PFSK-1 (cell line): ENCODE measurements at regions not wholly inside any gene's neighbourhood (a gene's known extent, or its start where the extent isn't known, plus 50 kb on each side); places are given as distances from the start of the nearest gene placed in this dataset.

Source experiments
- FOXP2 ChIP-seq: optimal IDR thresholded peaks from 2 replicates; pipeline ENCODE3; 2011; ENCODE audit warnings: borderline replicate concordance, control low read depth, inconsistent platforms; ENCODE audit not compliant: insufficient read depth; ENCODE audit errors: extremely low read length, extremely low read depth
- POLR2AphosphoS5 ChIP-seq: IDR thresholded peaks from 2 replicates; pipeline ENCODE4 v1.6.1; 2012; ENCODE audit warnings: low read depth, mild to moderate bottlenecking, control low read depth, low read length, moderate library complexity
- REST ChIP-seq, 2 experiments: IDR thresholded peaks; 2 replicates each; pipeline versions ENCODE4 v1.6.1 to v1.8.0; 2011 to 2012; ENCODE audit warnings: low read depth in 2 of 2, low read length in 2 of 2, control low read depth in 1 of 2, inconsistent platforms in 1 of 2, mild to moderate bottlenecking in 1 of 2, moderate library complexity in 1 of 2; ENCODE audit not compliant: insufficient read depth in 1 of 2
- SIN3A ChIP-seq: IDR thresholded peaks from 2 replicates; pipeline ENCODE4 v1.6.1; 2012; ENCODE audit warnings: mild to moderate bottlenecking, low read length, moderate library complexity, borderline replicate concordance; ENCODE audit not compliant: insufficient read depth
- TAF1 ChIP-seq: IDR thresholded peaks from 2 replicates; pipeline ENCODE4 v1.6.1; 2012; ENCODE audit warnings: low read length, control low read depth, borderline replicate concordance; ENCODE audit not compliant: insufficient read depth

GRCh38 chr13:90401150-90401549 lies 946.3 kb upstream of the MIR17HG start:
- TF ChIP-seq POLR2AphosphoS5 (no peak), TAF1 (no peak), FOXP2 (no peak), SIN3A (no peak)

- TF ChIP-seq REST (IDR thresholded peaks at IDR 0.05; ENCODE audit: insufficient read depth in 1 of 2, low read depth in 2 of 2, low read length in 2 of 2), result no peak
- TF ChIP-seq SIN3A, result no peak
- no peak for TF ChIP-seq POLR2AphosphoS5
- no peak for TF ChIP-seq TAF1
- TF ChIP-seq FOXP2, result no peak
Observed at GRCh38 chr13:90402102-90402501, 945.4 kb upstream of the MIR17HG start.

GRCh38 chr13:90402613-90403012 lies 944.9 kb upstream of the MIR17HG start:
- no peak for TF ChIP-seq POLR2AphosphoS5
- TF ChIP-seq REST (IDR thresholded peaks at IDR 0.05; ENCODE audit: insufficient read depth in 1 of 2, low read depth in 2 of 2, low read length in 2 of 2), result no peak
- no peak for TF ChIP-seq FOXP2
- TF ChIP-seq SIN3A, result no peak
- no peak for TF ChIP-seq TAF1

- no peak for TF ChIP-seq SIN3A
- no peak for TF ChIP-seq TAF1
- no peak for TF ChIP-seq FOXP2
- TF ChIP-seq REST (IDR thresholded peaks at IDR 0.05; ENCODE audit: insufficient read depth in 1 of 2, low read depth in 2 of 2, low read length in 2 of 2), result no peak
- no peak for TF ChIP-seq POLR2AphosphoS5
Observed at GRCh38 chr13:90403330-90404082, 944.0 kb upstream of the MIR17HG start.

GRCh38 chr13:90405301-90405700 lies 942.2 kb upstream of the MIR17HG start:
- TF ChIP-seq REST (IDR thresholded peaks at IDR 0.05; ENCODE audit: insufficient read depth in 1 of 2, low read depth in 2 of 2, low read length in 2 of 2) (no peak), POLR2AphosphoS5 (no peak), FOXP2 (no peak), SIN3A (no peak), TAF1 (no peak)
